ENCODE measurements at regions not wholly inside any gene's neighbourhood (a gene's known extent, or its start where the extent isn't known, plus 50 kb on each side); places are given as distances from the start of the nearest gene placed in this dataset.

DNA sequence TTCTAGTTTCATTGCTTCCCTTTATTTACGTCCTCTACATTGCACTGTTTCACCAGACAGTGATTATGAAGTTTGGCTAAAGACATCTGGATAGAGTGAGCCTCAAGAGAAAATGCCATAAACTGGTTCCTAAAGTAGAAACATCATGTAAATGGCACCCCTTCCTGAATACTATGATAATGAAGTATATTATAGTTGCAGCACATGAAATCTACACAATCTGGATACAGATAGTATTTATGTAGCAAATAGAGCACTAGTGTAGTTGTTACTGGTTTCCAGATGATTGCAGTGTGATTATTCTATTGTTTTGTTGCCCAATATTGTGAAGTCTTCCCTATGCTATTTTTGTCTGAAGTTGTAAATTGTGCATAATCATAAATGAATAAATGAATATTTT is 2786.9 kb upstream of the PCDH20 start:
- TF ChIP-seq NFIC (IDR thresholded peaks at IDR 0.05), result no peak
- no peak for TF ChIP-seq YY1 (IDR thresholded peaks at IDR 0.05; ENCODE audit: low read depth)
- TF ChIP-seq, protein P1, sequence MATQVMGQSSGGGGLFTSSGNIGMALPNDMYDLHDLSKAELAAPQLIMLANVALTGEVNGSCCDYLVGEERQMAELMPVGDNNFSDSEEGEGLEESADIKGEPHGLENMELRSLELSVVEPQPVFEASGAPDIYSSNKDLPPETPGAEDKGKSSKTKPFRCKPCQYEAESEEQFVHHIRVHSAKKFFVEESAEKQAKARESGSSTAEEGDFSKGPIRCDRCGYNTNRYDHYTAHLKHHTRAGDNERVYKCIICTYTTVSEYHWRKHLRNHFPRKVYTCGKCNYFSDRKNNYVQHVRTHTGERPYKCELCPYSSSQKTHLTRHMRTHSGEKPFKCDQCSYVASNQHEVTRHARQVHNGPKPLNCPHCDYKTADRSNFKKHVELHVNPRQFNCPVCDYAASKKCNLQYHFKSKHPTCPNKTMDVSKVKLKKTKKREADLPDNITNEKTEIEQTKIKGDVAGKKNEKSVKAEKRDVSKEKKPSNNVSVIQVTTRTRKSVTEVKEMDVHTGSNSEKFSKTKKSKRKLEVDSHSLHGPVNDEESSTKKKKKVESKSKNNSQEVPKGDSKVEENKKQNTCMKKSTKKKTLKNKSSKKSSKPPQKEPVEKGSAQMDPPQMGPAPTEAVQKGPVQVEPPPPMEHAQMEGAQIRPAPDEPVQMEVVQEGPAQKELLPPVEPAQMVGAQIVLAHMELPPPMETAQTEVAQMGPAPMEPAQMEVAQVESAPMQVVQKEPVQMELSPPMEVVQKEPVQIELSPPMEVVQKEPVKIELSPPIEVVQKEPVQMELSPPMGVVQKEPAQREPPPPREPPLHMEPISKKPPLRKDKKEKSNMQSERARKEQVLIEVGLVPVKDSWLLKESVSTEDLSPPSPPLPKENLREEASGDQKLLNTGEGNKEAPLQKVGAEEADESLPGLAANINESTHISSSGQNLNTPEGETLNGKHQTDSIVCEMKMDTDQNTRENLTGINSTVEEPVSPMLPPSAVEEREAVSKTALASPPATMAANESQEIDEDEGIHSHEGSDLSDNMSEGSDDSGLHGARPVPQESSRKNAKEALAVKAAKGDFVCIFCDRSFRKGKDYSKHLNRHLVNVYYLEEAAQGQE (IDR thresholded peaks at IDR 0.05; ENCODE audit: low read depth), result no peak
- TF ChIP-seq, protein P2, sequence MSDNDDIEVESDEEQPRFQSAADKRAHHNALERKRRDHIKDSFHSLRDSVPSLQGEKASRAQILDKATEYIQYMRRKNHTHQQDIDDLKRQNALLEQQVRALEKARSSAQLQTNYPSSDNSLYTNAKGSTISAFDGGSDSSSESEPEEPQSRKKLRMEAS (IDR thresholded peaks at IDR 0.05), result no peak
- no peak for TF ChIP-seq EGR1 (IDR thresholded peaks at IDR 0.05)
- no peak for TF ChIP-seq EP300 (IDR thresholded peaks at IDR 0.05; ENCODE audit: borderline replicate concordance)
- TF ChIP-seq FOXM1 (IDR thresholded peaks at IDR 0.05; ENCODE audit: borderline replicate concordance, low read depth), result no peak
- TF ChIP-seq, protein P3, sequence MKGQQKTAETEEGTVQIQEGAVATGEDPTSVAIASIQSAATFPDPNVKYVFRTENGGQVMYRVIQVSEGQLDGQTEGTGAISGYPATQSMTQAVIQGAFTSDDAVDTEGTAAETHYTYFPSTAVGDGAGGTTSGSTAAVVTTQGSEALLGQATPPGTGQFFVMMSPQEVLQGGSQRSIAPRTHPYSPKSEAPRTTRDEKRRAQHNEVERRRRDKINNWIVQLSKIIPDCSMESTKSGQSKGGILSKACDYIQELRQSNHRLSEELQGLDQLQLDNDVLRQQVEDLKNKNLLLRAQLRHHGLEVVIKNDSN (IDR thresholded peaks at IDR 0.05), result no peak
- TF ChIP-seq TAF1 (IDR thresholded peaks at IDR 0.05; ENCODE audit: low read depth), result no peak
